Skeletal muscle tissue (tissue), 3 donors: ENCODE measurements at regions not wholly inside any gene's neighbourhood (a gene's known extent, or its start where the extent isn't known, plus 50 kb on each side); places are given as distances from the start of the nearest gene placed in this dataset.

Experiments used
- H3K27ac ChIP-seq: one replicate; pipeline ENCODE4 v1.7.0; 2013; ENCODE audit warnings: mild to moderate bottlenecking, low read depth, low read length, inconsistent platforms
- H3K27me3 ChIP-seq, 3 donors: one replicate each; pipeline ENCODE4 v1.7.0; 2013; ENCODE audit warnings: low read length in 3 of 3; ENCODE audit not compliant: control insufficient read depth in 3 of 3, insufficient read depth in 3 of 3
- H3K36me3 ChIP-seq, 3 donors: one replicate each; pipeline ENCODE4 v1.7.0; 2013; ENCODE audit warnings: low read length in 3 of 3; ENCODE audit not compliant: control insufficient read depth in 3 of 3, insufficient read depth in 3 of 3
- H3K4me1 ChIP-seq, 3 donors: one replicate each; pipeline ENCODE4 v1.7.0; 2013; ENCODE audit warnings: low read length in 3 of 3, mild to moderate bottlenecking in 3 of 3; ENCODE audit not compliant: control insufficient read depth in 3 of 3, insufficient read depth in 3 of 3
- H3K4me3 ChIP-seq, 3 donors: one replicate each; pipeline ENCODE4 v1.7.0; 2013; ENCODE audit warnings: low read length in 3 of 3
- H3K9ac ChIP-seq, 3 donors: one replicate each; pipeline ENCODE4 v1.7.0; 2013; ENCODE audit warnings: low read length in 3 of 3, mild to moderate bottlenecking in 3 of 3, moderate library complexity in 2 of 3, low read depth in 1 of 3
- H3K9me3 ChIP-seq, 3 donors: one replicate each; pipeline ENCODE4 v1.7.0; 2013; ENCODE audit warnings: low read length in 3 of 3; ENCODE audit not compliant: control insufficient read depth in 3 of 3
- donor health status: Osteomylitis.

- no peaks in the 10 kb centered on the region for H3K27me3 ChIP-seq
- H3K9ac ChIP-seq = no peak overlapping the region
- no peak overlapping the region for H3K4me3 ChIP-seq
- H3K9me3 ChIP-seq = no peaks in the 10 kb centered on the region
- no peaks in the 10 kb centered on the region for H3K36me3 ChIP-seq
- H3K27ac ChIP-seq = no peak overlapping the region
- H3K4me1 ChIP-seq = no peaks in the 10 kb centered on the region
Observed at GRCh38 chr7:85412912-85413311, 226.1 kb upstream of the SEMA3D start.

DNA sequence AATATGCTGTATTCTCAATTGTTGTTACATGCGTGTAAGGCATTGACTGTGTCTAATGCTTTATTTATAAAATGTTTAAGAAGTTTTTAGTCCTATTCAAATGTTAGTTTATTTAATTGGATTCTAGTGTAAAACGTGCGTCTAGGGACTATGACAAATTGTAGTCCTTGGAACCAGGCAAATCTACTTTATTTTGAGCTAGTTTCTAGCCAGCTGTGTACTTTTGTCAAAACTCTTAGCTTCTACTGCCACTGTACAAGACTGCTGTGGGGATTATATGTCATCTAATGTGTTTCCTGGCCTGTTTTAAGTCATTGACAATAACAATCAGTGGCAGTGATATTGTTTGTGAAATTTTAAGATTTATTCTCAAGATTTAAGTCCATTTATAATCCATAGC, 220.5 kb upstream of the SEMA3D start:
- H3K4me1 ChIP-seq = no peaks in the 10 kb centered on the region
- no peak overlapping the region for H3K27ac ChIP-seq
- no peaks in the 10 kb centered on the region for H3K9me3 ChIP-seq
- no peaks in the 10 kb centered on the region for H3K36me3 ChIP-seq
- H3K27me3 ChIP-seq = no peaks in the 10 kb centered on the region
- no peak overlapping the region for H3K4me3 ChIP-seq
- no peak overlapping the region for H3K9ac ChIP-seq

GRCh38 chr7:85405016-85405902, 218.4 kb upstream of the SEMA3D start:
- Histone ChIP-seq H3K27ac (no peak overlapping the region), H3K27me3 (no peaks in the 10 kb centered on the region), H3K9me3 (no peaks in the 10 kb centered on the region), H3K36me3 (no peaks in the 10 kb centered on the region), H3K9ac (no peak overlapping the region), H3K4me1 (no peaks in the 10 kb centered on the region), H3K4me3 (no peak overlapping the region)

DNA sequence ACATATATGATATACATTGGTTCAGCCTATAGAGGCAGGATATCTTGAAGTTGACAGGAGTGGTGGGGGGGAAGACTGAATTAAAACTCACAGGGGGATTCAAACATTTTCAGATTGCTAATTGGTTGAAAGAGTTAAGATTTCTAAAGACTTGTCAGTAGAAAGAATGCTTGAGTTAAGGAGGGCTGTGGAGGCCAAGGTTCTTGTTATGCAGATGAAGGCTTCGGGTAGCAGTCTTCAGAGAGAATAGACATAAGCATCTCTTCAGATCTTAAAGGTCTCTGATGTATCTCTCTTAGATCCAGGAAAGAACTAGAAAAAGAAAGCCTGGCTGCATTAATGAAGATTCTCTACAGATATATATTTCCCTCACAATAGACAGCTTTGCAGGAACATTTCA, 209.8 kb upstream of the SEMA3D start:
- no peaks in the 10 kb centered on the region for H3K9me3 ChIP-seq
- no peaks in the 10 kb centered on the region for H3K36me3 ChIP-seq
- no peak overlapping the region for H3K4me3 ChIP-seq
- H3K27ac ChIP-seq = no peak overlapping the region
- no peaks in the 10 kb centered on the region for H3K27me3 ChIP-seq
- H3K9ac ChIP-seq = no peak overlapping the region
- H3K4me1 ChIP-seq = no peaks in the 10 kb centered on the region

GRCh38 chr7:85392789-85393188, 205.9 kb upstream of the SEMA3D start:
- Histone ChIP-seq H3K27ac (no peak overlapping the region), H3K27me3 (no peaks in the 10 kb centered on the region), H3K36me3 (no peaks in the 10 kb centered on the region), H3K4me1 (no peaks in the 10 kb centered on the region), H3K9me3 (no peaks in the 10 kb centered on the region), H3K4me3 (no peak overlapping the region), H3K9ac (no peak overlapping the region)

DNA sequence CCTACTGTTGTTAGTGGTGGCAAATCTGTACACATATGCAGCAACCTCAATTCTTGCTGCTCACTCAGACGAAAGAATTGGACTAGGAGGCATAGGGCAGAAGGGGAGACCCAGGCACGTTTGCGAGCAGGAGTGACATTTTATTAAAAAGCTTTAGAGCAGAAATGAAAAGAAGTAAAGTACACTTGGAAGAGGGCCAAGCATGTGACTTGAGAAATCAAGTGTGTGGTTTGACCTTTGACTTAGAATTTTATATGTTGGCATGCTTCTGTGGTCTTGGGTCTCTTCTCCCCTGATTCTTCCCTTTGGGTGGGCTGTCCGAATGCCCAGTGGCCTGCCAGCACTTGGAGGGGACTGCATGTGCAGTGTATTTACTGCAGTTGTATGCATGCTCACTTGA, 205.5 kb upstream of the SEMA3D start:
- H3K36me3 ChIP-seq = no peaks in the 10 kb centered on the region
- H3K27me3 ChIP-seq = no peaks in the 10 kb centered on the region
- H3K4me3 ChIP-seq = no peak overlapping the region
- no peaks in the 10 kb centered on the region for H3K9me3 ChIP-seq
- no peak overlapping the region for H3K27ac ChIP-seq
- no peak overlapping the region for H3K9ac ChIP-seq
- no peaks in the 10 kb centered on the region for H3K4me1 ChIP-seq

GRCh38 chr7:85386460-85386859, 199.6 kb upstream of the SEMA3D start:
- H3K4me3 ChIP-seq = no peak overlapping the region
- H3K27me3 ChIP-seq = no peaks in the 10 kb centered on the region
- no peaks in the 10 kb centered on the region for H3K4me1 ChIP-seq
- H3K36me3 ChIP-seq = no peaks in the 10 kb centered on the region
- no peaks in the 10 kb centered on the region for H3K9me3 ChIP-seq
- H3K27ac ChIP-seq = no peak overlapping the region
- H3K9ac ChIP-seq = no peak overlapping the region

GRCh38 chr7:85384392-85384791, 197.5 kb upstream of the SEMA3D start:
- no peaks in the 10 kb centered on the region for H3K9me3 ChIP-seq
- H3K27ac ChIP-seq = no peak overlapping the region
- no peaks in the 10 kb centered on the region for H3K27me3 ChIP-seq
- H3K4me3 ChIP-seq = no peak overlapping the region
- no peak overlapping the region for H3K9ac ChIP-seq
- no peaks in the 10 kb centered on the region for H3K36me3 ChIP-seq
- no peaks in the 10 kb centered on the region for H3K4me1 ChIP-seq

- Histone ChIP-seq H3K9me3 (no peaks in the 10 kb centered on the region), H3K4me1 (no peaks in the 10 kb centered on the region), H3K9ac (no peak overlapping the region), H3K27ac (no peak overlapping the region), H3K36me3 (no peaks in the 10 kb centered on the region), H3K4me3 (no peak overlapping the region), H3K27me3 (no peaks in the 10 kb centered on the region)
Observed at GRCh38 chr7:85381212-85381611, 194.4 kb upstream of the SEMA3D start.

DNA sequence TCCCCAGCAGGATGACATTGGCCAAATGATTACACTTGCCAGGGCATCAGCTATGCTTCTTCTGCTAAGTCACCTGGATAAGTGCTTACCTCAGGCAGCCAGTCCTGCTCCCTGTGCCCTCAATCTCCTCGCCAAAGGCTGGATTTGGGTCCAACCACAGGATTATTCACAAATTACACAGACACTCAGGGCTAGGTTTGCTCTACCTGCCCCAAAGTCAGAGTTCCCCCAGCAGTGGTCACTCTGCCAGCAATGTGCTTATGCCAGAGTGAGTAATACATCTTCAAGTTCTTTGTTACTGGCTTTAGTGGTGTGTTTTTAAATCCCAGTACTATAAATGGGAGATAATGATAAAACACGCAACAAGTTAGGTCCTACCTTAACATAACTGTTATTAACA, 189.7 kb upstream of the SEMA3D start:
- Histone ChIP-seq H3K36me3 (no peaks in the 10 kb centered on the region), H3K27ac (no peak overlapping the region), H3K27me3 (no peaks in the 10 kb centered on the region), H3K9ac (no peak overlapping the region), H3K4me3 (no peak overlapping the region), H3K9me3 (no peaks in the 10 kb centered on the region), H3K4me1 (no peaks in the 10 kb centered on the region)
